Gastroesophageal sphincter (tissue), 4 donors: ENCODE measurements at regions not wholly inside any gene's neighbourhood (a gene's known extent, or its start where the extent isn't known, plus 50 kb on each side); places are given as distances from the start of the nearest gene placed in this dataset.

Experiments used
- ATAC-seq: fragments of 150-250 bp; one replicate; pipeline ENCODE4 v1.9.1; 2016; ENCODE audit warnings: mild to moderate bottlenecking, moderate library complexity
- H3K27ac ChIP-seq, 4 donors: fragments of 200-600 bp; sonication (generic) in 3 of 4; 1 replicate in 3 of 4; 2 replicates in 1 of 4; pipeline ENCODE4 v1.5.1; 2016 to 2019
- H3K27me3 ChIP-seq: fragments of 200-600 bp; sonication (generic); one replicate; pipeline ENCODE4 v1.5.1; 2019
- H3K36me3 ChIP-seq, 2 donors: fragments of 200-600 bp; sonication (generic); one replicate each; pipeline ENCODE4 v1.5.1; 2019; ENCODE audit warnings: control low read depth in 1 of 2
- H3K4me1 ChIP-seq, 3 donors: fragments of 200-600 bp; sonication (generic); 1 replicate in 2 of 3; 2 replicates in 1 of 3; pipeline ENCODE4 v1.5.1; 2016 to 2019; ENCODE audit warnings: control low read depth in 2 of 3
- H3K4me3 ChIP-seq, 2 donors: fragments of 200-600 bp; sonication (generic); one replicate each; pipeline ENCODE4 v1.5.1; 2019; ENCODE audit warnings: mild to moderate bottlenecking in 1 of 2, moderate library complexity in 1 of 2
- H3K9me3 ChIP-seq, 3 donors: fragments of 200-600 bp; sonication (generic); one replicate each; pipeline ENCODE4 v1.5.1; 2017 to 2019; ENCODE audit warnings: control low read depth in 2 of 3
- EP300 ChIP-seq: sonication (generic); formaldehyde crosslinking; IDR thresholded peaks from one replicate; pipeline ENCODE4 v1.6.1; 2017; ENCODE audit warnings: antibody characterized with exemption, mild to moderate bottlenecking
- POLR2A ChIP-seq, 2 donors: fragments of 450-650 bp; IDR thresholded peaks; one replicate each; pipeline ENCODE4 v1.6.1; 2017; ENCODE audit warnings: antibody characterized with exemption in 2 of 2, mild to moderate bottlenecking in 2 of 2, moderate library complexity in 1 of 2
- POLR2AphosphoS5 ChIP-seq: sonication (generic); formaldehyde crosslinking; IDR thresholded peaks from one replicate; pipeline ENCODE4 v1.6.1; 2017; ENCODE audit warnings: antibody characterized with exemption
- WGBS, 2 donors: methylation state at CpG; one replicate each; pipeline ENCODE4 v1.1.5; 2018; ENCODE audit warnings: low coverage in 1 of 2; 5-methylcytosine and 5-hydroxymethylcytosine counted together
- TF ChIP-seq, protein P1 (sequence below), 4 experiments: fragments of 200-600 bp in 2 of 4; fragments of 450-650 bp in 2 of 4; sonication (generic) in 1 of 4; IDR thresholded peaks; one replicate each; pipeline ENCODE4 v1.5.1; 2017 to 2019; ENCODE audit warnings: antibody characterized with exemption in 4 of 4, mild to moderate bottlenecking in 2 of 4, moderate library complexity in 2 of 4

DNA sequence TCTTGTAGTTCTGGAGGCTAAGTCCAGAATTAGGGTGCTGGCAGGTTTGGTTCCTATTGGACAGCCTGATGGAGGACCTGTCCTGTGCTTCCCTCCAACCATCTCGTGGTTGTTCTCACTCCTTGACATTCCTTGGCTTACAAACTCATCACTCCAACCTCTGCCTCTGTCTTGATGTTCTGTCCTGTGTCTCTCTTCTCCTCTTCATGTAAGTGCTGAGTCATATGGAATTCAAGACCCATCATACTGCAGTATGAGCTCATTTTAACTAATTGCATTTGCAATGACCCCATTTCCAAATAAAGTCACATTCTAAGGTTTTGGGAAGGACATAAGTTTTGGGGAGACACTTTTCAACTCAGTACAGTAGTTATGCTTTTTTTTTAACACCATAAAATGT is 374.7 kb downstream of the TRIB2 start:
- H3K36me3 ChIP-seq: no peaks in the 10 kb centered on the region
- no peaks in the 10 kb centered on the region for H3K4me1 ChIP-seq
- H3K27me3 ChIP-seq: no peaks in the 10 kb centered on the region
- 17 to 25% methylated on average over 1 of the region's 1 CpG for WGBS, 2 donors
- TF ChIP-seq POLR2A (IDR thresholded peaks at IDR 0.05) (no peak), POLR2AphosphoS5 (no peak), EP300 (no peak)
- TF ChIP-seq, protein P1, sequence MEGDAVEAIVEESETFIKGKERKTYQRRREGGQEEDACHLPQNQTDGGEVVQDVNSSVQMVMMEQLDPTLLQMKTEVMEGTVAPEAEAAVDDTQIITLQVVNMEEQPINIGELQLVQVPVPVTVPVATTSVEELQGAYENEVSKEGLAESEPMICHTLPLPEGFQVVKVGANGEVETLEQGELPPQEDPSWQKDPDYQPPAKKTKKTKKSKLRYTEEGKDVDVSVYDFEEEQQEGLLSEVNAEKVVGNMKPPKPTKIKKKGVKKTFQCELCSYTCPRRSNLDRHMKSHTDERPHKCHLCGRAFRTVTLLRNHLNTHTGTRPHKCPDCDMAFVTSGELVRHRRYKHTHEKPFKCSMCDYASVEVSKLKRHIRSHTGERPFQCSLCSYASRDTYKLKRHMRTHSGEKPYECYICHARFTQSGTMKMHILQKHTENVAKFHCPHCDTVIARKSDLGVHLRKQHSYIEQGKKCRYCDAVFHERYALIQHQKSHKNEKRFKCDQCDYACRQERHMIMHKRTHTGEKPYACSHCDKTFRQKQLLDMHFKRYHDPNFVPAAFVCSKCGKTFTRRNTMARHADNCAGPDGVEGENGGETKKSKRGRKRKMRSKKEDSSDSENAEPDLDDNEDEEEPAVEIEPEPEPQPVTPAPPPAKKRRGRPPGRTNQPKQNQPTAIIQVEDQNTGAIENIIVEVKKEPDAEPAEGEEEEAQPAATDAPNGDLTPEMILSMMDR (IDR thresholded peaks at IDR 0.05): no peak
- no peak overlapping the region for H3K4me3 ChIP-seq
- H3K9me3 ChIP-seq: no peaks in the 10 kb centered on the region
- no peak for ATAC-seq
- H3K27ac ChIP-seq: no peak overlapping the region

DNA sequence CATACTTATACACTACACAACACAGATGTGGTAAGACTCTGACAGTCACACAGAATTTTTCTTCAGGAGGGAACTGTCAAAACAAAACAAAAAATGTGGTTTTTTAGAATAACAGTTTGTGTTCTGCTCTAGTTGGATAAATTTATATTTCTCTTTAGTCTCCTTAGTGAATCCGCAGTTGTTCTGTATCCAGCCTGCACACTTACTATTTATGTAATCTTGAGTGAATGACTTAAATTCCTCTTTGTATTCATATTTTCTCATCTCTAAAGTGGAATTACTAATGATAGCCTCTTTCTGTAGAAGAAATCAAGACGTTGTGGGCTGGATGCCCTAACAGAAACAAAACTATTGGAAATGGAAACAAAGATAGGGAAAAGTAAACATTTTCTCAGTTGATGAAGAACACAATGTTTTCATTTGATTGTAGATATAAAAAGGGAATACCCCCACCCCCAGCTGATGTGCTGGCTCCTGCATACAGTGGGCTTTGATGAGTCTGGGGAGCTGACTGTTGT is 375.2 kb downstream of the TRIB2 start:
- Histone ChIP-seq H3K4me1 (no peaks in the 10 kb centered on the region), H3K27ac (no peak overlapping the region), H3K9me3 (no peaks in the 10 kb centered on the region), H3K4me3 (no peak overlapping the region), H3K27me3 (no peaks in the 10 kb centered on the region), H3K36me3 (no peaks in the 10 kb centered on the region)
- 16 to 31% methylated on average over 2 of the region's 2 CpGs for WGBS, 2 donors
- no peak for ATAC-seq
- TF ChIP-seq POLR2AphosphoS5 (no peak), EP300 (no peak), POLR2A (IDR thresholded peaks at IDR 0.05) (no peak)
- TF ChIP-seq, protein P1 (IDR thresholded peaks at IDR 0.05): no peak

DNA sequence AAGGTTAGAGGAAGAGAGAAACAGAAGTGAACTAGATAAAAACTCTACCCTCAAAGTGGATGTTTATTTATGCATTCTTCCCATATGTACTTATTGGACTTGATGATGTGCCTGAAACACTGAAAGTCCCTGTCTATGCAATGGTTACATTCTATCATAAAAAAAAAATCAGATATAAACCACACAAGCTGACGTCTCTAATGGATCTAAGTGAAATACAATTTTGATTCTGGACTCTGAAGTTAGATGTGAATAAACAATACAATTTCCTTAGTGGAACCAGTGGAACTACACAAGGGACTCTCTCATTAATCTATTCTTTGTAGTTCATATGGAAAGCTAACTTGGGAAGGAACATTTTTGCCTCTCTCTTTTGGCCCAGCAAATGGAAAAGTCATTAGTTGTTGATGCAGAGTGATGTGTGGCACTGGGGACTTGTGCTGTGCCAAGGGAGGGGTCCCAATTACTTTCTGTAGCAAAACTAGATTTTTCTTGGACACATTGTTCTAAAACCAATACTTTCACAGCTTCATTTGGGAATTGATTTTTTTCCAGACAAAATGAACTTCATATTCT is 376.8 kb downstream of the TRIB2 start:
- Histone ChIP-seq H3K4me1 (no peaks in the 10 kb centered on the region), H3K4me3 (no peak overlapping the region), H3K36me3 (no peaks in the 10 kb centered on the region), H3K27ac (no peak overlapping the region), H3K27me3 (no peaks in the 10 kb centered on the region), H3K9me3 (no peaks in the 10 kb centered on the region)
- ATAC-seq: no peak
- 6% methylated on average over 1 of the region's 1 CpG; no CpG with 5 or more reads in 1 of the 2 donors for WGBS, 2 donors
- TF ChIP-seq, protein P1 (IDR thresholded peaks at IDR 0.05): no peak
- TF ChIP-seq POLR2AphosphoS5: no peak
- no peak for TF ChIP-seq POLR2A (IDR thresholded peaks at IDR 0.05)
- no peak for TF ChIP-seq EP300

DNA sequence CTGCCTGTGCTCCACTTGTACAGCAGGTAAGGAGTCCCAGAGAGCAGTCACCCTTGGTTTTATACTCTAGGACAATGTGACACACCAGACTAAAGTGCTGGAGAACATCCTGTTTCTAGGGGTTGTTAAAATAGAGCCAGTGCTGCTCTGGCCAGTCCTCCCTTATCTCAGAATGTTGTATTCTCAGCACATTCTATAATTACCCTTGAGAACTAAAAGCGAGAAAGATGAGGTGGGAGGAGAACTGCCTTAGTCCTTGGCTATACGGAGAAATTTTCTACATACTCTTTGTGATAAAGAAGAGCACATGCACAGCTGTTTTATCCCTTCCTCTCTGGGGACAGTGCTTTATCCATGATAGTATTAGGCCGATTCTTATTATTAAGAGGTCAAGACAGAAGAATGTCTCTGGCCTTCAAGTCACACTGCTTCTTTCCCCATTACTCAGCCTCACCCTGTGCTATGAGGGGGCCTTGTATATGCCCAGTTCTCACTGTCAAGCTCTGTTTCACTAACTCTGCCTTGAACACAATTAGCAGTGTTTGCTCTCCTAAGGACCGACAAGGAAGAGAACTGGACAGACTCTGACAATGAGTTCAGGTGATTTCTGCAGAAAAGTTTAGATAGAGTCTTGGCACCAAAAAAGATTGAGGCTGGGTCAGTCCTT is 385.8 kb downstream of the TRIB2 start:
- Histone ChIP-seq H3K27ac (no peak overlapping the region), H3K4me1 (no peaks in the 10 kb centered on the region), H3K4me3 (no peak overlapping the region), H3K27me3 (no peaks in the 10 kb centered on the region), H3K36me3 (no peaks in the 10 kb centered on the region), H3K9me3 (no peaks in the 10 kb centered on the region)
- no peak for ATAC-seq
- WGBS, 2 donors: 32 to 62% methylated on average over 3 of the region's 4 CpGs
- TF ChIP-seq, protein P1 (IDR thresholded peaks at IDR 0.05): no peak
- TF ChIP-seq POLR2AphosphoS5 (no peak), EP300 (no peak), POLR2A (IDR thresholded peaks at IDR 0.05) (no peak)

DNA sequence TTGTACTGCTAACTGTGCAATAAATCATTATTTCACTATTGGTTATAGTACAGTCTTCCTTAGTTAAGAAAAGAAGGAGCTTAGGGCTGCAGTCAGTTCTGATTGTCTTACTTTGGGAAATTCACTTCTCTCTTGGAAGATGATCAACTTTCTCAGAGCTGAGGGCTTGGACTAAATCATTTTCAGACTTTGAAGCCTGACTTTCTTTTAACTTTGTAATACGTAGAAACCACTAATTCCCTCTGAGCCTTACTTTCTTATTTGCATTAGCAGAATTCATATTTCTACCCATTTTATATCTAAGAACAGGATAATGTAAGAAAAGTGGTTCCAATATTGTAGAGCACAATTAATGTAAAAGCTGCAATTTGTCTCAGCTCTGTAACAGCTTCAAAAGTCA is 386.4 kb downstream of the TRIB2 start:
- H3K4me3 ChIP-seq: no peak overlapping the region
- no peak for ATAC-seq
- H3K27ac ChIP-seq: no peak overlapping the region
- H3K27me3 ChIP-seq: no peaks in the 10 kb centered on the region
- TF ChIP-seq POLR2AphosphoS5 (no peak), POLR2A (IDR thresholded peaks at IDR 0.05) (no peak), EP300 (no peak)
- TF ChIP-seq, protein P1 (IDR thresholded peaks at IDR 0.05): no peak
- no peaks in the 10 kb centered on the region for H3K9me3 ChIP-seq
- H3K36me3 ChIP-seq: no peaks in the 10 kb centered on the region
- WGBS, 2 donors: 67 to 70% methylated on average over 1 of the region's 1 CpG
- no peaks in the 10 kb centered on the region for H3K4me1 ChIP-seq
